GM19238 (cell line): ENCODE measurements at regions not wholly inside any gene's neighbourhood (a gene's known extent, or its start where the extent isn't known, plus 50 kb on each side); places are given as distances from the start of the nearest gene placed in this dataset.
"Not testable (repeated sequence)": the region's sequence is repeated elsewhere in the genome, so short reads cannot be mapped to it uniquely, and the experiment has no call there.

ENCODE experiments used
- DNase-seq: peaks from one replicate; pipeline ENCODE4 v3.0.0; 2011; ENCODE audit warnings: low spot score; ENCODE audit not compliant: insufficient read length

GRCh38 chr3:110973263-110973895, 98.2 kb upstream of the NECTIN3 start:
- DNase-seq = no peak

- no peak for DNase-seq
Measured at GRCh38 chr3:110974902-110975301, 96.7 kb upstream of the NECTIN3 start.

GRCh38 chr3:110984456-110985250, 87.0 kb upstream of the NECTIN3 start:
- DNase-seq = no peak

- DNase-seq = no peak
Measured at GRCh38 chr3:110989446-110989845, 82.2 kb upstream of the NECTIN3 start.

GRCh38 chr3:110995461-110996231, 76.0 kb upstream of the NECTIN3 start:
- no peak for DNase-seq

- not testable (repeated sequence) for DNase-seq
Measured at GRCh38 chr3:110998766-110999165, 72.8 kb upstream of the NECTIN3 start.

GRCh38 chr3:111006485-111006884, 65.1 kb upstream of the NECTIN3 start:
- not testable (repeated sequence) for DNase-seq

- no peak for DNase-seq
Measured at GRCh38 chr3:111012388-111013248, 59.0 kb upstream of the NECTIN3 start.
